GM03348 (cell line): ENCODE measurements at regions not wholly inside any gene's neighbourhood (a gene's known extent, or its start where the extent isn't known, plus 50 kb on each side); places are given as distances from the start of the nearest gene placed in this dataset.

Experiments
- DNase-seq: peaks from one replicate; pipeline ENCODE4 v3.0.0; 2012; ENCODE audit warnings: low spot score

DNA sequence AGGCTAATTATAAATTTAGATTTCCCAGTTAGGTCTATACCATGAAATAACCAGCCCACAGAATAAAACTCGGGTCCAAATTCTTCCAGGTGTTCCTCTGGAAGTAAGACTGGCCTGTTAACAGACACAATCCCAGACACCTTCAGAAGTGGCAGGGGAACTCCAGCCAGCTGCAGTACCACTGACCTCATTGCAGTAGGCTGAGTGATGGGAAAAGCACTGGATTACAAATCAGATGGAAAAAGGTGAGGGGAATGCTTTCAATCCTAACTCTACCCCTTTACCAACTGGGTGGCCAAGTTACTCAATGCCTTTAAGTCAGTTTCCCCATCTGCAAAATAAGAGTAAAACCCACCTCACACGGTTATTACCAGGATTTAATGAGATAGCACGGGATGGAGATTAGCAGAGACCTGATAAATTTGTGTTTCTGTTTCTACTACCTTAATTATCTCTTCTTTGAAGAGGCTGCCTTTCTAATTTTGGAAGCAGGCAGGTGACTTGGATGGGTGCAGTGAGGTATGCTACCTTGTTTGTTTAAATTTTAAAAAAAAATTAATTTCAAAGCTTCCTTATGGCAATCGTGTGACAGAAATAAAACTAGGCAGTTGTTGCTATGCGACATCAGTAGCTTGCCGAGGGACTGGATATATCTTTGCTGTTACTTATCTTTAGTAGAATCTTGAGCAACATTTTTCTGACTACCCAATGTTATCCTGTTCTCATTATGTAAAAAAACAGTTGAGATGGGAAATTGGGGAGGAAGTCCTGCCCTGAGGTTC is 167.3 kb upstream of the GRIN2B start:
- no peak for DNase-seq

DNA sequence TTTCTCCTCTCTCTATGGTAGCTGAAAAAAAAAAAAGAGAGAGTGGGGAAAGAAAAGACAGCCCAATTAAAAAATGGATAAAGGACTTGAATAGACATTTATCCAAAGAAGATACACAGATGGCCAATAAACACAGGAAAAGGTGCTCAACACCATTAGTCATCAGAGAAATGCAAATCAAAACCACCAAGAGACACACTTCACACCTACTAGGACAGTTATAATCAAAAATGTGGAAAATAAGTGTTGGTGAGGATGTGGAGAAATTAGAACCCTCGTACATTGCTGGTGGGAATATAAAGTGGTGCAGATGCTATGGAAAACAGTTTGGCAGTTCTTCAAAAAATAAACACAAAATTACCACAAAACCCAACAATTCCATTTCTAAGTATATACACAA is 172.4 kb upstream of the GRIN2B start:
- DNase-seq = no peak

DNA sequence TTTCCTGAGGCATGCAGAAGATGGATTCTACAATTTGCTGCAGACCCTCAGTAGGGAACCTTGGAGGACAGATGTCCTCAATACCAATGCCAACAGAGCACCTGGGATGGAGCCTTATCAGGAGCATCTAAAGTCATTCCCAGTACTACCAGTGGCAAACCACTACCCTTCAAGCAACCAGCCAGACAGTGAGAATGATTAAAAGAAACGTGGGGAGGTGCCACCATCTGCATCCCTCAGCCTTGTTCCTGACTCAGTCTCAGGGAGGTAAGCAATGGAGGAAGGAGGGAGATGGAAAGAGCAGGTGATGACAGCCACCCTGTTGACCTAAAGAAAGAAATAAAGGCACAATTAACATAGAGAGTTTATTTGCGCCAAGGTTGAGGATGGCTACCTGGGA is 175.2 kb upstream of the GRIN2B start:
- no peak for DNase-seq

GRCh38 chr12:14157088-14157747 is 175.8 kb upstream of the GRIN2B start:
- no peak for DNase-seq

DNA sequence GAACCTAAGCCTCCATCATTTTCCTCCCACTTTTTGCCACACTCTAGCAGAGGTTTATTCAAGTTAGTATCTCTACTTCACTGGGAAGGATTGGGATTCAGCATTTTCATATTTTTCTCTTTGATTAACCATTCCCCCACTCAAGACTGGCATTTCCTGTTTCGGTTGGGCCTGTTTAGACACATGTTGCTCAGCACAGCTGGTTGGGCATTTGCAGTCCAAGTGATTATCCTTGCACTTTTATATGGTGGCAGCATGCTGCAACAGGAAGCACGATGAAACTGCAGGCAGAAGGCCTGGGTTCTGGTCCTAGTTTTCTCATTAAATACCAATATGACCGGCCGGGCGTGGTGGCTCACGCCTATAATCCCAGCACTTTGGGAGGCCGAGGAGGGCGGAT is 182.9 kb upstream of the GRIN2B start:
- DNase-seq = no peak

- DNase-seq = peak; percentile 78
These were observed 185.7 kb upstream of the GRIN2B start for GRCh38 chr12:14167005-14167628.

- DNase-seq = no peak
These were observed 187.9 kb upstream of the GRIN2B start for GRCh38 chr12:14169281-14169680.

GRCh38 chr12:14171106-14171505 is 189.7 kb upstream of the GRIN2B start:
- DNase-seq = no peak

DNA sequence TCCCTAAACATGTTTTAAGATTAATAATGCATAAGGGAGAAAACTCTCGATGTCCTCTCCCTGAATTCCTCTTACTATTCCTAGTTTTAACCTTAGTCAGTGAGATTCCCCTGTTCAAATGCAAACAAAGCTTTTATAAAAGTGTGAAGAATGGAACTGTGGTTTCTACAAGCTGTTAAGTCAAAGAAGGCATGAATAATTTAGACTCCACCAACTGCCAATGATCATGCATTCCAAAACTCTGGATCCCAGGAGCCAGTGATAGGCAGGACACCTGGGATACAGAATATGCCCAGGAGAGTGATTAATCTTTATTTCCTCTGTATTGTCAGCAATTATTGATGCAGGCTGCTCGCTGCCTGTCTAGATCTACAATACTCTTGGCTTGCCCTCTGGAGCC is 190.3 kb upstream of the ATF7IP start:
- DNase-seq = no peak

- DNase-seq = peak; percentile 58
These were observed 179.9 kb upstream of the ATF7IP start for GRCh38 chr12:14185427-14186192.

DNA sequence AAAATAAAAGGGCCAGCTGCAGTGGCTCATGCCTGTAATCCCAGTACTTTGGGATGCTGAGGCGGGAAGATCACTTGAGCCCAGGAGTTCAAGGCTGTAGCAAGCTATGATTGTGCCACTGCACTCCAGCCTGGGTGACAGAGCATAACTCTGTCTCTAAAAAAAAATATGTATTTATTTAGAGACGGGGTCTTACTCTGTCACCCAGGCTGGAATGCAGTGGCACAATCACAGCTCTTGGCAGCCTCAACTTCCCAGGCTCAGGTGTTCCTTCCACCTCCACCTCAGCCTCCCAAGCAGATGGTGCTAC is 179.3 kb upstream of the ATF7IP start:
- DNase-seq = no peak

DNA sequence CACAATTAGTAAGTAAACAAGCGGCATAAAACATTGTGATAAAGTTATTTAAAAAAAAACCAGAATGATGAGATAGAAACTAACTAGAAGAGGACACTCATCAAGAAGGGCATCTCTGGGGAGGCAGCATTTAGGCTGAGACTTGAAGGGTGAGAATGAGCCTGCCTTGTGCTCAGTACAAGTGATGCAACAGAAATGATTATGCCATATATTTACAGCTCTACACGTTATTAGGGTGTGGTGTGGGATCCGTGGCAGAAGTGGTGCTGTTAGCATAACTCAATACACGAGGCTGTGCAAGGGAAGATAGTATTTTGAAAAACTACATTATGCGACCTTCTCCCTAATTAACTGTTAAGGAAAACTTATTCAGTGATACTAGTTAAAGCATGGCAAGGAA is 178.5 kb upstream of the ATF7IP start:
- DNase-seq = no peak

GRCh38 chr12:14187966-14188365 is 177.5 kb upstream of the ATF7IP start:
- no peak for DNase-seq

- no peak for DNase-seq
These were observed 176.7 kb upstream of the ATF7IP start for GRCh38 chr12:14188744-14189143.

- no peak for DNase-seq
These were observed 174.8 kb upstream of the ATF7IP start for GRCh38 chr12:14190694-14191093.

DNA sequence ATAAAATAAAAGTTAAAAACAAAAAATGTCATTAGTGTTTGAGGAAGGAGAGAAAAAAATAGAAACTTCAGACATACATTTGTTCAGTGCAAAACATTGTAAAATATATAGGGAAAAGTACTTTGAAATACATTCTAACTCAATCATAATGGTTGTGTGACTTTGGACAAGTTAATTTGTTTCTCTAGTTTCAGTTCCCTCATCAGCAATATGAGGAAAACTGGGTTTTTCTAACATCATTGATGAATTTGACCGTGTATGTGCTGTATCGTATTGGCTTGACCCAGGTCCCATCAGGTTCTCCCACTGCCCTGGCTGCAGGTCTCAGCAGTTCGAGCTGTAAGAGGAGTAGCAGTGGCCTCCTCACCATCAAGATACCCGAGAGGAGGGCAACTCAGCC is 173.9 kb upstream of the ATF7IP start:
- no peak for DNase-seq

- DNase-seq = no peak
These were observed 171.8 kb upstream of the ATF7IP start for GRCh38 chr12:14193639-14194038.

DNA sequence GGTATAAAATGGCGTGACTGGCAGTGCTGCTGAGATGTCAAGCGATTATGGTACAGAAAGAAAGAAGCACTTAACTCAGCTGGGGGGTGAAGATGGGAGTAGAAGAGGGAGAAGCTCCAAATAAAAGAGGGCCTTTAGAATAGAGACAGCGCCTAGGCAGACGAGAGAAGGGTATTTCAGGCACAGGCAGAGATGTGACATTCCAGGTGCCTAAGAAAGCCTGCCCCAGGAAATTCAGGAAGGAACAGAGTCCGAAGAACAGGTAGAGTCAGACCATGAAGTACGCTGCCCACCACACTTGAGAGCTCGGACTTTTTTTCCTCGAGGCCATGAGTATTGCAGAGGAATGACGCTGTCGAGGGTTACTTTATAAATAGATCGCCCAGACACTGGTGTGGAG is 170.9 kb upstream of the ATF7IP start:
- DNase-seq = no peak

- DNase-seq = no peak
These were observed 165.9 kb upstream of the ATF7IP start for GRCh38 chr12:14199455-14200198.

- DNase-seq = no peak
These were observed 164.9 kb upstream of the ATF7IP start for GRCh38 chr12:14200598-14200997.

DNA sequence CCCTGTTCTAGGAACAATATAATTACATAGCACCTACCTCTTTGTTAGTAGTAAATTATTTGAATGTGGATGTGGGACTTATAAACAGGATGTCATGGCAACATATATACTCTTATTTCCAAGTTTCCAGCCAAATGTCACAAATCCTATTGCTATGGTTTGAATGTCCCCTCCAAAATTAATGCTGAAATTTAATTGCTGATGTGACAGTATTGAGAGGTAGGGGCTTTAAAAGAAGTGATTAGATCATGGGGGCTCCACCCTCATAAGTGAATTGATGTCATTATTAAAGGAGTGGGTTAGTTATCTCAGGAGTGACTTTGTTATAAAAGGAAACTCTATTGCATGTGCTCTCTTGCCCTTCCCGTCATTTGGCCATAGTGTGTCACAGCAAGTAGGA is 164.2 kb upstream of the ATF7IP start:
- DNase-seq = no peak

DNA sequence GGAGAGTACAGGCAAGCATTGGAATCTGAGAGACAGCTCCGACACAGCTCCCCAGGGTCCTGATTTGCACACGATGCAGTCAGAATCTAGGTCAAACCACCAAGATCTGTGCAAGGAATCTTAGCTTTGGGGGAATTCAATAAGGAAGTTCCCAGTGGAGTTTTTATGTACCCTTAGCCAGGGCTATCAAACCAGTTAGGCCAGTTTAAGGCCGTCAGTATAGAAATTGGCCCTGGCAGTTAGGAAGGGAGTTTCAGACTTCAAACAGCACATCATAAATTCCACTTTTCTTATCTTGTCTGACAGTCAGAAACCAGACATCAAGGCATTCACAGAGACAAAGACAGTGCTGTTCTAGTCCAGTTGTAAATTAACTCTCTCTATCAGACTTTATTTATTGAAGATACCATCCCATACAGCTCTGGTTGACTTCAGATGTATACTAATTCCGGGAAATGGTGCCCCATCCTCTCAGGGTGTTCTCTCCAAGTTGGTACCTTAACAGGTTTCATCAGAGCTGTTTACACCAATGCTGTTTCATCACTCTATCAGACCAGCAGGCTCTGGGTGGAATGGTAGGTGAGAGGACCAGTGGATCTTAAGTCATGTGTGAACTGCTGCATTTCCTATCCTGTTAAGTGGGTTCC is 157.5 kb upstream of the ATF7IP start:
- DNase-seq = no peak
